A549 (cell line): ENCODE measurements at regions not wholly inside any gene's neighbourhood (a gene's known extent, or its start where the extent isn't known, plus 50 kb on each side); places are given as distances from the start of the nearest gene placed in this dataset.
A peak's percentile ranks its signal among the peaks of the same experiment; 100 is the strongest.
"Not testable (repeated sequence)": the region's sequence is repeated elsewhere in the genome, so short reads cannot be mapped to it uniquely, and the experiment has no call there.

Experiments used
- ATAC-seq, 2 experiments: fragments of 200-7000 bp in 1 of 2; fragments of >200 bp in 1 of 2; cut with Nextera tagmentation in 1 of 2; cut with Tn5 transposase in 1 of 2; 3 replicates each; pipeline versions ENCODE4 v1.8.0 to v1.9.1; 2018 to 2020; ENCODE audit warnings: mild to moderate bottlenecking in 1 of 2, moderate library complexity in 1 of 2
- CTCF ChIA-PET: fragments of 300-600 bp; sonication (Branson Sonifier 250); formaldehyde crosslinking; extraction: SDS; loops from one replicate; lab custom pipeline; 2021; ENCODE audit warnings: antibody characterized with exemption, inconsistent platforms; lab: Yijun Ruan, JAX
- POLR2A ChIA-PET: fragments of 350-600 bp; formaldehyde crosslinking; extraction: SDS; loops from one replicate; lab custom pipeline; 2021; ENCODE audit warnings: antibody characterized with exemption, inconsistent platforms; lab: Yijun Ruan, JAX
- DNase-seq, 2 experiments: peaks; one replicate each; pipeline versions ENCODE4 v3.0.0 to v3.0.0-alpha.2; 2011 to 2016; ENCODE audit warnings: low read depth in 1 of 2, low spot score in 1 of 2
- FAIRE-seq: peaks from 2 replicates; lab custom pipeline; 2011; peaks lifted over from hg19 to GRCh38; lab: Jason Lieb, UNC
- H3K27ac ChIP-seq, 2 experiments: fragments of >200 bp; sonication (Bioruptor Twin); formaldehyde crosslinking; 3 replicates each; pipeline ENCODE4 v1.5.1; 2016 to 2017
- H3K4me1 ChIP-seq: fragments of >200 bp; sonication (Bioruptor Twin); formaldehyde crosslinking; 3 replicates; pipeline ENCODE4 v1.6.1; 2016
- H3K4me2 ChIP-seq: fragments of >200 bp; sonication (Bioruptor Twin); formaldehyde crosslinking; 3 replicates; pipeline ENCODE4 v1.6.1; 2016
- H3K4me3 ChIP-seq: fragments of >200 bp; sonication (Bioruptor Twin); formaldehyde crosslinking; 3 replicates; pipeline ENCODE4 v1.5.1; 2016
- H3K9me3 ChIP-seq: fragments of >200 bp; sonication (Bioruptor Twin); formaldehyde crosslinking; 3 replicates; pipeline ENCODE4 v1.6.1; 2016
- ATOH8 ChIP-seq: fragments of 250-450 bp; sonication (Bioruptor Pico); IDR thresholded peaks from 2 replicates; pipeline ENCODE4 v1.5.0; 2020; ENCODE audit warnings: low read depth, mild to moderate bottlenecking, moderate library complexity
- CHD2 ChIP-seq: fragments of 150-350 bp; IDR thresholded peaks from 2 replicates; pipeline ENCODE4 v1.6.1; 2014; ENCODE audit warnings: low read length; ENCODE audit not compliant: partially characterized antibody
- EHMT2 ChIP-seq: fragments of 200-600 bp; sonication (generic); IDR thresholded peaks from 2 replicates; pipeline ENCODE4 v1.6.1; 2016; ENCODE audit warnings: antibody characterized with exemption, low read depth, mild to moderate bottlenecking, moderate library complexity
- FOSL2 ChIP-seq, 2 experiments: fragments of 450-650 bp in 1 of 2; fragments of >200 bp in 1 of 2; sonication (Bioruptor Twin) in 1 of 2; formaldehyde crosslinking; IDR thresholded peaks; 2 replicates each; pipeline versions ENCODE4 v1.5.0 to v1.6.1; 2016 to 2020; ENCODE audit warnings: mild to moderate bottlenecking in 1 of 2, moderate library complexity in 1 of 2
- HEYL ChIP-seq: fragments of 250-450 bp; sonication (Bioruptor Pico); IDR thresholded peaks from 2 replicates; pipeline ENCODE4 v1.8.0; 2021; ENCODE audit warnings: mild to moderate bottlenecking, moderate library complexity
- HOXB5 ChIP-seq: fragments of 250-450 bp; sonication (Bioruptor Pico); IDR thresholded peaks from 2 replicates; pipeline ENCODE4 v1.5.0; 2020; ENCODE audit warnings: mild to moderate bottlenecking, moderate library complexity
- MAFK ChIP-seq: fragments of 450-650 bp; IDR thresholded peaks from 2 replicates; pipeline ENCODE4 v1.6.1; 2014; ENCODE audit not compliant: partially characterized antibody
- MYC ChIP-seq: IDR thresholded peaks from 2 replicates; pipeline ENCODE4 v1.6.1; 2012; ENCODE audit warnings: mild to moderate bottlenecking, inconsistent platforms, low read length, improper control_type of control experiment, borderline replicate concordance
- POLR2AphosphoS2 ChIP-seq: conservative IDR thresholded peaks from 2 replicates; pipeline ENCODE4 v1.6.1; 2012; ENCODE audit warnings: low read length, improper control_type of control experiment, inconsistent platforms
- RCOR1 ChIP-seq: fragments of 150-350 bp; IDR thresholded peaks from 2 replicates; pipeline ENCODE4 v1.6.1; 2014; ENCODE audit warnings: antibody characterized with exemption, low read length, low read depth
- RNF2 ChIP-seq: fragments of 200-600 bp; sonication (generic); IDR thresholded peaks from 2 replicates; pipeline ENCODE4 v1.6.1; 2016; ENCODE audit warnings: low read depth, mild to moderate bottlenecking, antibody characterized with exemption, moderate library complexity, borderline replicate concordance
- WGBS: methylation state at CpG from one replicate; pipeline ENCODE4 v1.1.6; 2017; ENCODE audit errors: missing lambda C conversion rate; 5-methylcytosine and 5-hydroxymethylcytosine counted together
- TF ChIP-seq, protein P1 (sequence below): fragments of >200 bp; sonication (Bioruptor Twin); formaldehyde crosslinking; IDR thresholded peaks from 2 replicates; pipeline ENCODE4 v1.6.1; 2016

DNA sequence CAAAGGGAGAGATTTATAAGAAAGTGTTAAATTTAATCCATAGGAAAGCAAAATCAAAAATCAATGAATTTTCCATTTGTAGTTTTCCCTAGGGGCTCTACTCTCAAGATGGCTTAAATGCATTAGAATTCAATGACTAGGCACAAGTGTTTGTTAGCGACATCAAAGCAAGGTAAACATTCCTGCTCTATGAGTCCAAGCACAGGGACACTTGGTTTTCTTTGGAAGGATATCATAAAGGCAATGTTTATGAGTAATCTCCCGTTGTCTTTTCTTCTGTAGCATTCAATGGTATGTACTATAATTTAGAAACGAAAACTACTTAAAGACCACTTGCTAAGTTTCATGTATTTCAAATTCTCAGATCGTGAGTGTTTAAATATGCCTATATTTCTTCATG, 54.8 kb upstream of the ZNF717 start:
- H3K4me2 ChIP-seq, CTCF ChIA-PET, DNase-seq, H3K4me3 ChIP-seq, FAIRE-seq, H3K4me1 ChIP-seq, POLR2A ChIA-PET, H3K27ac ChIP-seq, ATAC-seq, H3K9me3 ChIP-seq: not testable (repeated sequence)
- WGBS, result 3% methylated on average over 4 of the region's 4 CpGs

DNA sequence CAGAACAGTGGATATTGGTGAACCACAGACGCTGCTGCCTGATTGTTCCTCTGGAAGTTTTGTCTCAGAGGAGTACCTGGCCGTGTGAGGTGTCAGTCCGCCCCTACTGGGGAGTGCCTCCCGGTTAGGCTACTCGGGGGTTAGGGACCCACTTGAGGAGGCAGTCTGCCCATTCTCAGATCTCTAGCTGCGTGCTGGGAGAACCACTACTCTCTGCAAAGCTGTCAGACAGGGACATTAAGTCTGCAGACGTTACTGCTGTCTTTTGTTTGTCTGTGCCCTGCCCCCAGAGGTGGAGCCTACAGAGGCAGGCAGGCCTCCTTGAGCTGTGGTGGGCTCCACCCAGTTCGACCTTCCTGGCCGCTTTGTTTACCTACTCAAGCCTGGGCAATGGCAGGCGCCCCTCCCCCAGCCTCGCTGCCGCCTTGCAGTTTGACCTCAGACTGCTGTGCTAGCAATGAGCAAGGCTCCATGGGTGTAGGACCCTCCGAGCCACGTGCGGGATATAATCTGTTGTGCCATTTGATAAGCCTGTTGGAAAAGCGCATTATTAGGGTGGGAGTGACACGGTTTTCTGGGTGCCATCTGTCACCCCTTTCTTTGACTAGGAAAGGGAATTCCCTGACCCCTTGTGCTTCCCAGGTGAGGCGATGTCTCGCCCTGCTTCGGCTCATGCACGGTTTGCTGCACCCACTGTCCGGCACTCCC, 65.1 kb upstream of the ZNF717 start:
- H3K27ac ChIP-seq, H3K4me1 ChIP-seq, H3K9me3 ChIP-seq, H3K4me3 ChIP-seq, CTCF ChIA-PET, DNase-seq, POLR2A ChIA-PET, FAIRE-seq, H3K4me2 ChIP-seq, ATAC-seq: not testable (repeated sequence)
- 6% methylated on average over 14 of the region's 22 CpGs for WGBS

DNA sequence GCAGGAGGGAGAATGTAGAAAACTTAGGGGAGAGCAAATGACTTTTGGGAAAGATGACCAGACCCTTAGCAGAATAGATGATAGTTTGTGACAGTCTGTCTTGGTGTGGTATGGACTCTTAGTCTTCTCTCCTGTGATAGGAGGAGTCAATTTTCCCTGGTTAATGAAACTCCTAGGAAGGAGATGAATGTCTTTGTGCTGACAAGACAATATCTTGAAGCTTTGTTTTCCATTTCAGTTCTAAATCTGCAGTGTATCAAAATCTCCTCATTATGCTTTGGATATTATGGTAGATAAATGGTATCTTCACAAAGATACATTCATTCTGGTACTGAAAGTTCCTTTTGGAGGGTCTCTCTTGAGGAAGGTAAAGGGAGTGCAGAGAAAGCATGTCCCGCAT, 77.8 kb upstream of the ZNF717 start:
- no peak overlapping the region for H3K4me2 ChIP-seq
- CTCF ChIA-PET, result no interaction called here
- no peaks in the 10 kb centered on the region; the same call in 2 of the 3 replicates for H3K9me3 ChIP-seq
- H3K27ac ChIP-seq, result no peak overlapping the region
- 30% methylated on average over 1 of the region's 1 CpG for WGBS
- POLR2A ChIA-PET, result no interaction called here
- no peaks in the 10 kb centered on the region for H3K4me1 ChIP-seq
- no peak overlapping the region for H3K4me3 ChIP-seq
- DNase-seq (no peak), ATAC-seq (no peak), FAIRE-seq (no peak)
- TF ChIP-seq, protein P1, sequence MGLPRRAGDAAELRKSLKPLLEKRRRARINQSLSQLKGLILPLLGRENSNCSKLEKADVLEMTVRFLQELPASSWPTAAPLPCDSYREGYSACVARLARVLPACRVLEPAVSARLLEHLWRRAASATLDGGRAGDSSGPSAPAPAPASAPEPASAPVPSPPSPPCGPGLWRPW, result no peak
- TF ChIP-seq FOSL2 (IDR thresholded peaks at IDR 0.05) (no peak), FOSL2 (CRISPR knock-in tag; IDR thresholded peaks at IDR 0.05) (no peak), ATOH8 (CRISPR knock-in tag) (no peak), MAFK (peak; percentile 70), HEYL (CRISPR knock-in tag) (no peak), CHD2 (no peak), POLR2AphosphoS2 (no peak), MYC (no peak)

DNA sequence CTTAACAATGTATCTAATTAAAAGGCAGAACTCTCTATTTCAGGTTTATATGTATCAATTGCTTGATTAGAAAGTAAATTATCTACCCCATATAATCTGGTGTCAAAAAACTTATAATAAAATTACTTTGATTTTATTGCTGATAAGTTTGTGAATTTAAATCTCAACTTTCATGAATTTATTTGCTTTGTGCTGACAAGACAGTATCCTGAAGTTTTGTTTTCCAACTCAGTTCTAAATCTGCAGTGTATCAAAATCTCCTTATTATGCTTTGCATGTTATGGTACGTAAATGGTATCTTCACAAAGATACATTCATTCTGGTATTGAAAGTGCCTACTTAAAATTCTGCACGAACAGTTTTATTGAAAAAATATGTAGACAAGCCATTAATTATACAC, 78.5 kb upstream of the ZNF717 start:
- TF ChIP-seq MAFK (peak; percentile 30), RNF2 (no peak), HOXB5 (CRISPR knock-in tag) (no peak)
- H3K27ac ChIP-seq, result no peak overlapping the region
- 2% methylated on average over 2 of the region's 2 CpGs for WGBS
- ChIA-PET POLR2A (no interaction called here), CTCF (no interaction called here)
- no peak overlapping the region for H3K4me3 ChIP-seq
- ATAC-seq (no peak), DNase-seq (no peak), FAIRE-seq (no peak)
- no peaks in the 10 kb centered on the region; the same call in 2 of the 3 replicates for H3K9me3 ChIP-seq
- no peak overlapping the region for H3K4me2 ChIP-seq
- no peaks in the 10 kb centered on the region for H3K4me1 ChIP-seq

- H3K4me2 ChIP-seq, H3K4me1 ChIP-seq, POLR2A ChIA-PET, ATAC-seq, H3K27ac ChIP-seq, FAIRE-seq, CTCF ChIA-PET, DNase-seq, H3K4me3 ChIP-seq, H3K9me3 ChIP-seq: not testable (repeated sequence)
- WGBS, result 6% methylated on average over 5 of the region's 5 CpGs
Observed at GRCh38 chr3:75883719-75884118, 98.4 kb upstream of the ZNF717 start.

DNA sequence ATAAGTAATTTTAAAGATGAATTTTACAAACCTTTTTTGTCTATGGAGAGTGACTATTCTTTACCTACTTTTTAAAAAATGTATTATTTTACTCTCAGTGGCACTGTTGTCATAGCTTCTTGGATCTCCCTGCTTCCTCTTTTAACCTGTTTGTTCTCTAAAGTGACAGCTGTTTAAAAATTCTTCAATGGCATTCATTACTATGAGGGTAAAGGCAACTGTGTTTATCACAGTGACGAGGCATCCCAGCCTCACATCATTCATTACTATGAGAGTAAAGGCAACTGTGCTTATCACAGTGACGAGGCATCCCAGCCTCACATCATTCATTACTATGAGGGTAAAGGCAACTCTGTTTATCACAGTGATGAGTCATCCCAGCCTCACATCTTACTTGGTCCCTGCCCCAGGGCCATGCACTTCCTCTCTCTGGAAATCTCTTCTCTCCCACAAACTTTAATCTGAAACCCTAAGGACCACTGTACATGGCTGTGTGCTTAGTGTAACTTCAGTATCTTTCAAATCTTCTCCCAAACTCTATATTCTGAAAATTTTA, 101.7 kb upstream of the ZNF717 start:
- no peak for TF ChIP-seq CHD2
- TF ChIP-seq EHMT2, result no peak
- TF ChIP-seq ATOH8 (CRISPR knock-in tag), result no peak
- TF ChIP-seq RCOR1, result no peak
- no peaks in the 10 kb centered on the region for H3K9me3 ChIP-seq
- CTCF ChIA-PET, result no interaction called here
- POLR2A ChIA-PET, result no interaction called here
- no peak overlapping the region for H3K4me3 ChIP-seq
- no peaks in the 10 kb centered on the region for H3K4me1 ChIP-seq
- DNase-seq, result no peak
- H3K27ac ChIP-seq, result no peak overlapping the region
- no peak overlapping the region for H3K4me2 ChIP-seq
- no peak for FAIRE-seq
- no peak for ATAC-seq
- WGBS, result 5% methylated on average over 2 of the region's 2 CpGs
